ENCODE measurements at regions not wholly inside any gene's neighbourhood (a gene's known extent, or its start where the extent isn't known, plus 50 kb on each side); places are given as distances from the start of the nearest gene placed in this dataset.

DNA sequence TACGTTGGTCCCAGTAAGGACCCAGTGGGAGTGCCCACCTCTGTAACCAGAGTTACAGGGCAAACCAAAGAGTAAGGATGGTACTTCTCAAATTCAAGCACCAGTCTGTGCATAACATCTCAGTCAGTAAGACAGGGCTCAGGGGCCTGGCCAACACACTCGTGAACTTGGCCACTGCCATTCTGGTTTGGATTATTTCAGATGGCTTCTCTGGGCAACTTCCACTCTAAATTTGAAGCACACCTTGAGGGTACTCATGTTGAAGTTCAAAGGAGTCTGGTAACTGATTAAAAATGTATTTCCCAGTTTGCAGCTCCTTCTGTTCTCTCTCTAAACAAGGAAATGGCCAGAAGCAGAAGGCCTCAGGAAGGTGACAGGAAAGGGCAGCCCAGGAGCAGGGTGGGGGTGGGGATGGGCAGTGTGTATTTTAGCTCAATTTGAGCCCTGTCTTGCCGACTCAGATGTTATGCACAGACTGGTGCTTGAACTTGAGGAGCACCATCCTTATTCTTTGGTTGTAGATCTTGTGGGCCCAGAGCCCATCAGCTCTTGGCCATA lies 107.3 kb upstream of the GLI3 start:
- DNase-seq, result no peak
- H3K9me3 ChIP-seq, result no peaks in the 10 kb centered on the region

GRCh38 chr7:42342381-42342780 lies 105.4 kb upstream of the GLI3 start:
- no peak overlapping the region for H3K27ac ChIP-seq

More for the DNA sequence above, 107.3 kb upstream of the GLI3 start:
- no peaks in the 10 kb centered on the region for H3K27me3 ChIP-seq
- H3K4me1 ChIP-seq, result no peaks in the 10 kb centered on the region
- no peak overlapping the region for H3K4me3 ChIP-seq
- intact Hi-C loops (cut with DNase I), result no loop called here
- TF ChIP-seq CTCF (IDR thresholded peaks at IDR 0.05), result no peak
- H3K27ac ChIP-seq, result no peak overlapping the region
- no peaks in the 10 kb centered on the region for H3K36me3 ChIP-seq
- no peak overlapping the region for H3K9ac ChIP-seq (ENCODE audit: low read depth in 2 of 2, low read length in 2 of 2)

GRCh38 chr7:42340436-42340835 lies 103.4 kb upstream of the GLI3 start:
- no peaks in the 10 kb centered on the region for H3K4me1 ChIP-seq
- intact Hi-C loops (cut with DNase I), result no loop called here
- no peak overlapping the region for H3K27ac ChIP-seq
- H3K9me3 ChIP-seq, result no peaks in the 10 kb centered on the region
- H3K9ac ChIP-seq (ENCODE audit: low read depth in 2 of 2, low read length in 2 of 2), result no peak overlapping the region
- no peak for DNase-seq
- H3K27me3 ChIP-seq, result no peaks in the 10 kb centered on the region
- no peaks in the 10 kb centered on the region for H3K36me3 ChIP-seq
- no peak for TF ChIP-seq CTCF (IDR thresholded peaks at IDR 0.05)
- no peak overlapping the region for H3K4me3 ChIP-seq

More at GRCh38 chr7:42342381-42342780, 105.4 kb upstream of the GLI3 start:
- Histone ChIP-seq H3K9ac (ENCODE audit: low read depth in 2 of 2, low read length in 2 of 2) (no peak overlapping the region), H3K9me3 (no peaks in the 10 kb centered on the region), H3K36me3 (no peaks in the 10 kb centered on the region), H3K27me3 (no peaks in the 10 kb centered on the region), H3K4me3 (no peak overlapping the region), H3K4me1 (no peaks in the 10 kb centered on the region)
- no peak for DNase-seq
- intact Hi-C loops (cut with DNase I), result no loop called here
- TF ChIP-seq CTCF (IDR thresholded peaks at IDR 0.05), result no peak

GRCh38 chr7:42338916-42339540 lies 102.0 kb upstream of the GLI3 start:
- Histone ChIP-seq H3K27ac (no peak overlapping the region), H3K9me3 (no peaks in the 10 kb centered on the region), H3K9ac (ENCODE audit: low read depth in 2 of 2, low read length in 2 of 2) (no peak overlapping the region), H3K27me3 (no peaks in the 10 kb centered on the region), H3K4me1 (no peaks in the 10 kb centered on the region), H3K36me3 (no peaks in the 10 kb centered on the region), H3K4me3 (no peak overlapping the region)
- TF ChIP-seq CTCF (IDR thresholded peaks at IDR 0.05), result no peak
- no peak for DNase-seq
- intact Hi-C loops (cut with DNase I), result no loop called here

DNA sequence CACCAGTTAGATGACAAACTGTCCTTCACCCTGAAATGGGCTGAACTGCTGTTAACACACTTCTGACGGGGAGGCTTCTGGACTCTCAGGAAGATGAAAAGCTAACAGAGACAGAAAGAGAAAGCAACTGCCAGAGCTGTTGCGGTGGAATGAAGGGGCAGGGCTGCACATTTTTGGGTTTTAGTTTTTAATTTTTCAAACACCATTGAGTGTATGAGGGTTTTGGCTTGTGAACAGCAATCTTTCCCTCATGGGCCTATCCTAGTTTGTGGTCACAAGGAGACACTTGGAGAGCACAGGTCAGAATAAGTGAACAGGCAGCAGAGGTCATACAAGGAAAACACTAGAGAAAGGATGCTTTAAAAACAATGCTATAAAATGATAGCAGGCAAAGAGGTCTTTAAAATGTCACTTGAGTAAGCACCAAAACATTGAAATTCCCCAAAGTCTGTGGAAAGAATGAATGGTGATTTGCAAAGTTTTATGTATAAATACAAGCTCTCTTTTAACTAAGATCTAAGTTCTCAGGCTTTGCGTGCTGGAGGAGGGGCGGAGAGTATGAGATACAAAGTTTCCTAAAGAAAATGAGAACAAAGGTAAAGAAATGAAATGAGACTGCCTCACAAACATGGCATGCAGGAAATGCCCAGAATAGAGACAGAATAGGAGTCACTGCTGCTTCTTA lies 101.4 kb upstream of the GLI3 start:
- no peak for TF ChIP-seq CTCF (IDR thresholded peaks at IDR 0.05)
- Histone ChIP-seq H3K4me3 (no peak overlapping the region), H3K9ac (ENCODE audit: low read depth in 2 of 2, low read length in 2 of 2) (no peak overlapping the region), H3K4me1 (no peaks in the 10 kb centered on the region), H3K27me3 (no peaks in the 10 kb centered on the region), H3K27ac (no peak overlapping the region), H3K9me3 (no peaks in the 10 kb centered on the region), H3K36me3 (no peaks in the 10 kb centered on the region)
- intact Hi-C loops (cut with DNase I), result no loop called here
- DNase-seq, result no peak

Data from colonic mucosa (tissue), 4 donors.